ENCODE measurements at regions not wholly inside any gene's neighbourhood (a gene's known extent, or its start where the extent isn't known, plus 50 kb on each side); places are given as distances from the start of the nearest gene placed in this dataset.

DNA sequence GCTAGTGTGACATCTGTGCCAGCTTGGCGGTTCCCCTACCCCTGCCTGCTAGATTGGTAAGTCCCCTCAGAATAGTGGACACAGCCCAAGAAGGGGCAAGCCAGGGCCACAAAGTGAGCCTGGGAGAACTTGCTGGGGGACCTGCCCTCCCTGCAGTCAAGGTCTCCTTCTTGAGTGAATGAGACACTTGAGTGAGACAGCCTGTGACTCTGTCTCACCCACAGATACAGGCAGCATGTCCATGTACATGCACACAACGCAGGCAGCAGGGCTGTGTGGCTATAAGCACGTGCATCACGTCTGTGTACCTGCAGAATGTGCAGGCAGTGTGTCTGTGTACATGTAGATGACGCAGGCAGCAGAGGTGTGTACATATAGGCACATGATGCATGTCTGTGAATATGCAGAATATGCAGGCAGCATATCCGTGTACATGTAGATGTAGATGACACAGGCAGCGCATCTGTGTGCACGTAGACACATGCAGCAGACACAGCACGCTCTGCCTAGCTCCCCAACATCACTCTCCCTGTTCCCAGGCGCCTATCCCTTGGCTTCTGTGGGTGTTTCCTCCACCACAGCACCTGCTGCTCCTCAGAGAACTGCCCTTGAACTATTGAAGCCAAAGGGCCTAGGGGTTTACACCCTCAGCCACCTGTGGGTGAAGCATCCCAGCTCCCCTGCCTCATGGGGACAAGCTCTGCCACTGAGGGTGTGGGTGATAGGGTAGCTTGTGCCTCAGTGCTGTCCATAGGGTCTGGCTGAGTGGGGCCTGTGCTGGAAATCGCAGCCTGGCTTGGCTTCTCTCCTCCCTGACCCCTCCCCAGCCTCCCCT is 147.2 kb upstream of the TWIST2 start:
- ATAC-seq = no peak
- no peak for TF ChIP-seq OSR1 (CRISPR knock-in tag; IDR thresholded peaks at IDR 0.05)
- no peak for TF ChIP-seq GLIS3 (CRISPR knock-in tag; IDR thresholded peaks at IDR 0.05)
- no peak for TF ChIP-seq TCF4 (CRISPR knock-in tag; IDR thresholded peaks at IDR 0.05; ENCODE audit: borderline replicate concordance)
- no peak for TF ChIP-seq SNAI2 (CRISPR knock-in tag; IDR thresholded peaks at IDR 0.05)
- TF ChIP-seq BACH2 (CRISPR knock-in tag; IDR thresholded peaks at IDR 0.05; ENCODE audit: borderline replicate concordance) = no peak
- TF ChIP-seq TOX (CRISPR knock-in tag; IDR thresholded peaks at IDR 0.05; ENCODE audit: borderline replicate concordance) = no peak
- no peak for TF ChIP-seq ISL1 (CRISPR knock-in tag; IDR thresholded peaks at IDR 0.05)
- TF ChIP-seq ZNF70 (CRISPR knock-in tag; IDR thresholded peaks at IDR 0.05) = no peak
- no peak for TF ChIP-seq ESRRG (CRISPR knock-in tag; IDR thresholded peaks at IDR 0.05)
- TF ChIP-seq RARB (CRISPR knock-in tag; IDR thresholded peaks at IDR 0.05) = no peak
- no peak for TF ChIP-seq ZNF8 (CRISPR knock-in tag; IDR thresholded peaks at IDR 0.05)
- TF ChIP-seq ZFP3 (CRISPR knock-in tag; IDR thresholded peaks at IDR 0.05) = no peak

DNA sequence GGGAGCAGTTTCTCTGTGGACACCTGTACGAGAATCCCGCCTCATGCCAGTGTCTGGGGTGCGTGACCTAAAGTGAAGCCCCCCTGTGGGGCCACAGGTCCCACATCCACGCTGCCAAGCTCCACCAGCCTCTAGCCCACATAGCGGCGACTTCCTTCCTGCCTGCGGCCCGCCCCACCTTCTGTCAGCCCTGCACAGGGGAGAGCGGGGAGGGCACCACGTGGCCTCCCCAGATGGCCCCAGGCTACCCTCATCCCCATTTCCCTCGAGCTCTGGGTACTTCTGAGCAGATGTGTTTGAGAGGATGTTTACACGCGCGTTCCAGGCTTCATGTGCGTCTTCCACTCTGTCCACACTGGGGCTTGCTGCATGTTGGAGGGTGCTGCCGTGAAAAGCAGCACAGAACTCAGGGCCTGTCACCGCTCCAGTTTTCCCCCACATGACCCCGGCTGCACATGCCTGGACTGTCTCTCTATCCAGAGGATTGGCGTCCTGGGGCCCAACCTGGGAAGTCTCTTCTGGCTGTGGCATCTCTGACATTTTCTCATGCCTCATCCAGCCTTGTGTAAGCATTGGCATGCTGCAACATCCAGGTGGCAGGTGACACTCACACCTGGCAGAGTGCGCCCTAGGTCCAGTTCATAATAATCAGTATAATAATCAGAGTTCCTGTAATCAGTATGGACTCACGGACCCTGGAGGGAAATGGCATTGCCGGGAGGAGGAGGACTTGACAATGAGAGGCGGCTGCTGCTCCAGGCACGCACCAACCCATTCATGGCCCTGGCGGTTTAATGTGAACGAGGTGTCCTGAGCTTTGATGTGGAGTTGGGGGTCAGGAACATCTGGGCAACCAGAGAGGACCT is 146.3 kb upstream of the TWIST2 start:
- ATAC-seq = no peak
- TF ChIP-seq PPARA (CRISPR knock-in tag; IDR thresholded peaks at IDR 0.05; ENCODE audit: borderline replicate concordance) (no peak), SNAI2 (CRISPR knock-in tag; IDR thresholded peaks at IDR 0.05) (no peak), OSR1 (CRISPR knock-in tag; IDR thresholded peaks at IDR 0.05) (no peak), ZC3H10 (CRISPR knock-in tag; IDR thresholded peaks at IDR 0.05) (no peak), POU6F1 (CRISPR knock-in tag; IDR thresholded peaks at IDR 0.05; ENCODE audit: borderline replicate concordance, low read depth) (no peak)
- TF ChIP-seq, protein P1, sequence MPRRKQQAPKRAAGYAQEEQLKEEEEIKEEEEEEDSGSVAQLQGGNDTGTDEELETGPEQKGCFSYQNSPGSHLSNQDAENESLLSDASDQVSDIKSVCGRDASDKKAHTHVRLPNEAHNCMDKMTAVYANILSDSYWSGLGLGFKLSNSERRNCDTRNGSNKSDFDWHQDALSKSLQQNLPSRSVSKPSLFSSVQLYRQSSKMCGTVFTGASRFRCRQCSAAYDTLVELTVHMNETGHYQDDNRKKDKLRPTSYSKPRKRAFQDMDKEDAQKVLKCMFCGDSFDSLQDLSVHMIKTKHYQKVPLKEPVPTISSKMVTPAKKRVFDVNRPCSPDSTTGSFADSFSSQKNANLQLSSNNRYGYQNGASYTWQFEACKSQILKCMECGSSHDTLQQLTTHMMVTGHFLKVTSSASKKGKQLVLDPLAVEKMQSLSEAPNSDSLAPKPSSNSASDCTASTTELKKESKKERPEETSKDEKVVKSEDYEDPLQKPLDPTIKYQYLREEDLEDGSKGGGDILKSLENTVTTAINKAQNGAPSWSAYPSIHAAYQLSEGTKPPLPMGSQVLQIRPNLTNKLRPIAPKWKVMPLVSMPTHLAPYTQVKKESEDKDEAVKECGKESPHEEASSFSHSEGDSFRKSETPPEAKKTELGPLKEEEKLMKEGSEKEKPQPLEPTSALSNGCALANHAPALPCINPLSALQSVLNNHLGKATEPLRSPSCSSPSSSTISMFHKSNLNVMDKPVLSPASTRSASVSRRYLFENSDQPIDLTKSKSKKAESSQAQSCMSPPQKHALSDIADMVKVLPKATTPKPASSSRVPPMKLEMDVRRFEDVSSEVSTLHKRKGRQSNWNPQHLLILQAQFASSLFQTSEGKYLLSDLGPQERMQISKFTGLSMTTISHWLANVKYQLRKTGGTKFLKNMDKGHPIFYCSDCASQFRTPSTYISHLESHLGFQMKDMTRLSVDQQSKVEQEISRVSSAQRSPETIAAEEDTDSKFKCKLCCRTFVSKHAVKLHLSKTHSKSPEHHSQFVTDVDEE (CRISPR knock-in tag; IDR thresholded peaks at IDR 0.05) = no peak

DNA sequence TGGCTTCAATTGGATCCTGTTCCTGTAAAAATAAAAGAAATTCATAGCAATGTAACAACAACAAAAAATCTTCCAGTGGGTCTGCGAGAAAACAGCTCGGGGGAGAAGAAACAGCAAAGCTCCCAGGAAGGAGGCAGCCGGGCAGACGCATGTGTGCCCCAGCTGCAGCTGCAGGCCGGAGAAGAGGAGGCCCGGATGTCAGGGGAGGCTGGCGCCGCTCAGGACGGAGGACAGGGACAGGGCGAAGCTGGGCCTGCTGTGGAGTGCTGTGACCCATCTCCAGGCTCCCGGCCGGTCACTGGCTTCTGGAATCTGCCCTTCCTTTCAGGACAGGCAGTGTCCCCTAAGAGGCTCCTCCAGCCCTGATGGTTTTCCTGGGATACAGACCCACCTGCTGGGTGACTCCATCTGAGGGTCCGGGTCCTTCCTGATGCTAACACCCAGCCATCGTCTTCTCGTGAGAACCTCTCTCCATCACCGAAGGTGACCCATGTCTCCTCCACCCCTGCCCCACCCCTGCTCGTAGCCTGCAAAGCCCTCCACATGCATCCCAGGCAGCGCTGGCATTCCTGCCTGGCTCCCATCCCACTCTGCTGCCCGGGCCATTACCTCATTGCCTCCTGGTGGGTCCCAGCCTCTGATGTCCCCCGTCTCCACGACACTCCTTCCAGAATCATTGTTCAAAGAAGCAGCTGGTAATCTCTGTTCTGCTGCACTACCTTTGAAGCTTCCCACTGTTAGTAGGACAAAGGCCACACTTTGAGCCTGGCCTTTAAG is 145.4 kb upstream of the TWIST2 start:
- ATAC-seq = no peak
- no peak for TF ChIP-seq ZNF8 (CRISPR knock-in tag; IDR thresholded peaks at IDR 0.05)
- no peak for TF ChIP-seq ZFP3 (CRISPR knock-in tag; IDR thresholded peaks at IDR 0.05)
- no peak for TF ChIP-seq TOX (CRISPR knock-in tag; IDR thresholded peaks at IDR 0.05; ENCODE audit: borderline replicate concordance)

GRCh38 chr2:238703053-238703415 is 144.9 kb upstream of the TWIST2 start:
- TF ChIP-seq ARNTL (CRISPR knock-in tag; IDR thresholded peaks at IDR 0.05; ENCODE audit: borderline replicate concordance, low read depth) (no peak), GLIS3 (CRISPR knock-in tag; IDR thresholded peaks at IDR 0.05) (no peak), ZFP3 (CRISPR knock-in tag; IDR thresholded peaks at IDR 0.05) (no peak), ESRRG (CRISPR knock-in tag; IDR thresholded peaks at IDR 0.05) (no peak), ZNF8 (CRISPR knock-in tag; IDR thresholded peaks at IDR 0.05) (no peak), TOX (CRISPR knock-in tag; IDR thresholded peaks at IDR 0.05; ENCODE audit: borderline replicate concordance) (no peak), SNAI2 (CRISPR knock-in tag; IDR thresholded peaks at IDR 0.05) (no peak), ZFP30 (CRISPR knock-in tag; IDR thresholded peaks at IDR 0.05) (no peak), CSDC2 (CRISPR knock-in tag; IDR thresholded peaks at IDR 0.05) (no peak), RARB (CRISPR knock-in tag; IDR thresholded peaks at IDR 0.05) (no peak), POU6F1 (CRISPR knock-in tag; IDR thresholded peaks at IDR 0.05; ENCODE audit: borderline replicate concordance, low read depth) (no peak), PPARA (CRISPR knock-in tag; IDR thresholded peaks at IDR 0.05; ENCODE audit: borderline replicate concordance) (no peak)
- TF ChIP-seq, protein P2, sequence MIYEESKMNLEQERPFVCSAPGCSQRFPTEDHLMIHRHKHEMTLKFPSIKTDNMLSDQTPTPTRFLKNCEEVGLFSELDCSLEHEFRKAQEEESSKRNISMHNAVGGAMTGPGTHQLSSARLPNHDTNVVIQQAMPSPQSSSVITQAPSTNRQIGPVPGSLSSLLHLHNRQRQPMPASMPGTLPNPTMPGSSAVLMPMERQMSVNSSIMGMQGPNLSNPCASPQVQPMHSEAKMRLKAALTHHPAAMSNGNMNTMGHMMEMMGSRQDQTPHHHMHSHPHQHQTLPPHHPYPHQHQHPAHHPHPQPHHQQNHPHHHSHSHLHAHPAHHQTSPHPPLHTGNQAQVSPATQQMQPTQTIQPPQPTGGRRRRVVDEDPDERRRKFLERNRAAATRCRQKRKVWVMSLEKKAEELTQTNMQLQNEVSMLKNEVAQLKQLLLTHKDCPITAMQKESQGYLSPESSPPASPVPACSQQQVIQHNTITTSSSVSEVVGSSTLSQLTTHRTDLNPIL (CRISPR knock-in tag; IDR thresholded peaks at IDR 0.05; ENCODE audit: low read depth) = no peak
- TF ChIP-seq, protein P3, sequence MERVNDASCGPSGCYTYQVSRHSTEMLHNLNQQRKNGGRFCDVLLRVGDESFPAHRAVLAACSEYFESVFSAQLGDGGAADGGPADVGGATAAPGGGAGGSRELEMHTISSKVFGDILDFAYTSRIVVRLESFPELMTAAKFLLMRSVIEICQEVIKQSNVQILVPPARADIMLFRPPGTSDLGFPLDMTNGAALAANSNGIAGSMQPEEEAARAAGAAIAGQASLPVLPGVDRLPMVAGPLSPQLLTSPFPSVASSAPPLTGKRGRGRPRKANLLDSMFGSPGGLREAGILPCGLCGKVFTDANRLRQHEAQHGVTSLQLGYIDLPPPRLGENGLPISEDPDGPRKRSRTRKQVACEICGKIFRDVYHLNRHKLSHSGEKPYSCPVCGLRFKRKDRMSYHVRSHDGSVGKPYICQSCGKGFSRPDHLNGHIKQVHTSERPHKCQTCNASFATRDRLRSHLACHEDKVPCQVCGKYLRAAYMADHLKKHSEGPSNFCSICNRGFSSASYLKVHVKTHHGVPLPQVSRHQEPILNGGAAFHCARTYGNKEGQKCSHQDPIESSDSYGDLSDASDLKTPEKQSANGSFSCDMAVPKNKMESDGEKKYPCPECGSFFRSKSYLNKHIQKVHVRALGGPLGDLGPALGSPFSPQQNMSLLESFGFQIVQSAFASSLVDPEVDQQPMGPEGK (CRISPR knock-in tag; IDR thresholded peaks at IDR 0.05; ENCODE audit: borderline replicate concordance) = no peak
- TF ChIP-seq, protein P4, sequence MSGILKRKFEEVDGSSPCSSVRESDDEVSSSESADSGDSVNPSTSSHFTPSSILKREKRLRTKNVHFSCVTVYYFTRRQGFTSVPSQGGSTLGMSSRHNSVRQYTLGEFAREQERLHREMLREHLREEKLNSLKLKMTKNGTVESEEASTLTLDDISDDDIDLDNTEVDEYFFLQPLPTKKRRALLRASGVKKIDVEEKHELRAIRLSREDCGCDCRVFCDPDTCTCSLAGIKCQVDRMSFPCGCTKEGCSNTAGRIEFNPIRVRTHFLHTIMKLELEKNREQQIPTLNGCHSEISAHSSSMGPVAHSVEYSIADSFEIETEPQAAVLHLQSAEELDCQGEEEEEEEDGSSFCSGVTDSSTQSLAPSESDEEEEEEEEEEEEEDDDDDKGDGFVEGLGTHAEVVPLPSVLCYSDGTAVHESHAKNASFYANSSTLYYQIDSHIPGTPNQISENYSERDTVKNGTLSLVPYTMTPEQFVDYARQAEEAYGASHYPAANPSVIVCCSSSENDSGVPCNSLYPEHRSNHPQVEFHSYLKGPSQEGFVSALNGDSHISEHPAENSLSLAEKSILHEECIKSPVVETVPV (CRISPR knock-in tag; IDR thresholded peaks at IDR 0.05) = no peak
- no peak for ATAC-seq
